BLaER1 treated with 17β-estradiol and CSF1 and Interleukin-3, amounts not matched to agents 10 nM and 100 nM (cell line): ENCODE measurements at regions not wholly inside any gene's neighbourhood (a gene's known extent, or its start where the extent isn't known, plus 50 kb on each side); places are given as distances from the start of the nearest gene placed in this dataset.
"Not testable (repeated sequence)": the region's sequence is repeated elsewhere in the genome, so short reads cannot be mapped to it uniquely, and the experiment has no call there.

Source experiments
- H3K27ac ChIP-seq, 11 experiments: shearing (Covaris generic); formaldehyde crosslinking; 2 replicates each; pipeline ENCODE4 v1.8.1; 2022
- H3K27me3 ChIP-seq, 11 experiments: shearing (Covaris generic); formaldehyde crosslinking; 2 replicates each; pipeline ENCODE4 v1.8.1; 2022
- H3K36me3 ChIP-seq, 11 experiments: shearing (Covaris generic); formaldehyde crosslinking; 2 replicates each; pipeline ENCODE4 v1.8.1; 2022
- H3K4me1 ChIP-seq, 10 experiments: shearing (Covaris generic); formaldehyde crosslinking; 2 replicates each; pipeline ENCODE4 v1.8.1; 2022
- H3K4me2 ChIP-seq, 11 experiments: shearing (Covaris generic); formaldehyde crosslinking; 2 replicates each; pipeline ENCODE4 v1.8.1; 2022
- H3K4me3 ChIP-seq, 10 experiments: shearing (Covaris generic); formaldehyde crosslinking; 2 replicates each; pipeline ENCODE4 v1.8.1; 2022
- H3K9ac ChIP-seq, 11 experiments: shearing (Covaris generic); formaldehyde crosslinking; 2 replicates each; pipeline ENCODE4 v1.8.1; 2022
- H3K9me3 ChIP-seq, 11 experiments: shearing (Covaris generic); formaldehyde crosslinking; replicated peaks in 1 of 11; 2 replicates each; pipeline ENCODE4 v1.8.1; 2022
- H4K20me1 ChIP-seq, 11 experiments: shearing (Covaris generic); formaldehyde crosslinking; 2 replicates each; pipeline ENCODE4 v1.8.1; 2022
- Cebpa-rat ChIP-seq, 11 experiments: shearing (Covaris generic); IDR thresholded peaks; 2 replicates each; pipeline ENCODE4 v1.8.1; 2022

DNA sequence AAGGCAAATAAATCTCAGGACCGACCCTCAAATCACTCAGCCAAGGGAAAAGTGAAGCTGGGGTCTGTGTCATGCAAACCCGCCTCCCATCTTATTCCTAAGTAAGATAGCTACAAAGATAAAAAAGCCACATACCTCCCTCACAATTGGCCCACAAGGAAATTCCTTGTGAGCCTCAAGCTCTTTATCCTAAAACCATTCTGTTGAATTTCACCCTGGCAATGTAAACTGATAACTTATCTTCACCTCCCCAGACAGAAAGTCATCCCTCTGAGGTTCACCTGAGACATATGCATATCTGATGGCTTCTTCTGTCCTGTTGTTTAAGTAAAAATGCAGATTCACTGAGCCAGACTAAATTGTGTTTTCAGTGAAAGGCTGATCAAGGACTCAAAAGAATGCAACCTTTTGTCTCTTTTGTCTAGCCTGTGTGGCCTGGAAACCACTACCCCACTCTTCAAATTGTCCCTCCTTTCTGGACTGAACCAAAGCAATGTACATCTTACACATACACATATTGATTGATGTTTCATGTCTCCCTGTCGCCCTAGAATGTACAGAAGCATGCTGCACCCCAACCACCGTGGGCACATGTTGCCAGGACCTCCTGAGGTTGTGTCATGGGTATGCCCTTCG lies 91.3 kb downstream of the MFAP3L start:
- no peak overlapping the region for H3K9ac ChIP-seq
- no peaks in the 10 kb centered on the region for H3K4me1 ChIP-seq
- TF ChIP-seq Cebpa-rat (IDR thresholded peaks at IDR 0.05), result no peak
- H3K27me3 ChIP-seq, result peaks cover 0 to 6% (median 0%) of the 10 kb centered on the region in 11 experiments; a peak in 1 of 22 replicates
- H3K4me3 ChIP-seq, result no peak overlapping the region
- no peaks in the 10 kb centered on the region for H3K36me3 ChIP-seq
- no peak overlapping the region for H3K27ac ChIP-seq
- peaks cover 0 to 13% (median 0%) of the 10 kb centered on the region in 11 experiments; a peak in 1 of 22 replicates for H3K9me3 ChIP-seq
- no peak overlapping the region for H3K4me2 ChIP-seq
- H4K20me1 ChIP-seq, result no peaks in the 10 kb centered on the region

DNA sequence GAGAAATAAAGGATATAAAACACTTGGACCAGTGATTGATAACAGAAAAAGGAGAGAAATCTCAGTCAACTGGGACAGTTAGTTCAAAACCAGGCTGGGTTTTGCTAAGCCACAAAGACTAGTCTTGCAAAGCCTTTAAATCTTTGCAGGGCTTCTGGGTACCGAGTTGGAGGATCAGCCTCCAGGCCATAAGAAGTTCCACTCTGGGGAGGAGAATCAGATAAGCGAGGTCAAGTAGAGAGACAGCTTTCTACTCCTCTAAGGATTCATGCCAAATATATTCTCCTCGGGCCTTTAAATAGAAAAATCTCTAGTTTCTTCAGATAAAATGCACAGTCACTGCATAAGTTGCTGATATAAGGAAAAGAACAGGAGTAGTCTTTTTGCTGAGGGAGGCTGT lies 92.7 kb downstream of the MFAP3L start:
- no peaks in the 10 kb centered on the region for H3K4me1 ChIP-seq
- H3K36me3 ChIP-seq, result no peaks in the 10 kb centered on the region
- H3K9me3 ChIP-seq, result peaks cover 0 to 8% (median 0%) of the 10 kb centered on the region in 11 experiments; a peak in 1 of 22 replicates
- no peaks in the 10 kb centered on the region for H4K20me1 ChIP-seq
- H3K4me2 ChIP-seq, result no peak overlapping the region
- H3K9ac ChIP-seq, result no peak overlapping the region
- no peaks in the 10 kb centered on the region for H3K27me3 ChIP-seq
- no peak for TF ChIP-seq Cebpa-rat (IDR thresholded peaks at IDR 0.05)
- H3K4me3 ChIP-seq, result no peak overlapping the region
- no peak overlapping the region for H3K27ac ChIP-seq

DNA sequence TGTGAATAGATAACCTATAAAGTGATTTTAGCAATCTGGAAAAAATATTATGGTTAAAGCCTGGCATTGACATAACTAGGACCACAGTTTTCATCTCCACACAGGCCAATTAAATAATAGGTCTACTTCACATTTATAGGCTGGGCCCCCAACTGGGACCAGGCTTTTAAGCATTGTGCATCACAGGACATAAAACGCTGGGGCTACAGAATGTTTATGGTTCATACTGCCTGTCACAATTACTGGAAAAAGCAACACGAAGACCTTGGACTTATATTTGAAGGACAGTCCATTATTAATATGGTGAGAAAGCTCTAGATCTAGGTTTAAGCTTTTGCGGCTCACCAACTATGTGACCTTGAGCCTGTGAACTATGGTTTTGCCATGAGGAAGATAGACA lies 94.2 kb downstream of the MFAP3L start:
- no peaks in the 10 kb centered on the region for H4K20me1 ChIP-seq
- no peak overlapping the region for H3K27ac ChIP-seq
- peaks cover 0 to 8% (median 0%) of the 10 kb centered on the region in 11 experiments; a peak in 1 of 22 replicates for H3K9me3 ChIP-seq
- TF ChIP-seq Cebpa-rat (IDR thresholded peaks at IDR 0.05), result no peak
- no peak overlapping the region for H3K4me2 ChIP-seq
- H3K9ac ChIP-seq, result no peak overlapping the region
- H3K4me3 ChIP-seq, result no peak overlapping the region
- H3K36me3 ChIP-seq, result no peaks in the 10 kb centered on the region
- no peaks in the 10 kb centered on the region for H3K4me1 ChIP-seq
- no peaks in the 10 kb centered on the region for H3K27me3 ChIP-seq

DNA sequence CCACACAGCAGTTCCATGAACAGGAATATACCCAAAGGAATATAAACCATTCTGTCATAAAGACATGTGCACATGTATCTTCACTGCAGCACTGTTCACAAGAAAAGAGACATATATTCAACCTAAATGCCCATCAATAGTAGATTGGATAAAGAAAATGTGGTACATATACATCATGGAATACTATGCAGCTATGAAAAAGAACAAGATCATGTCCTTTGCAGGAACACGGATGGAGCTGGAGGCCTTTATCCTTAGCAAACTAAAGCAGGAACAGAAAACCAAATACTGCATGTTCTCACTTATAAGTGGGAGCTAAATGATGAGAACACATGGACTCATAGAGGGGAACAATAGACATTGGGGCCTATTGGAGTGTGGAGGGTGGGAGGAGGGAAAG lies 95.4 kb downstream of the MFAP3L start:
- not testable (repeated sequence) for H3K4me1 ChIP-seq, H3K9me3 ChIP-seq, H3K27ac ChIP-seq, H3K27me3 ChIP-seq, H4K20me1 ChIP-seq, H3K4me3 ChIP-seq, H3K36me3 ChIP-seq, H3K4me2 ChIP-seq, H3K9ac ChIP-seq

DNA sequence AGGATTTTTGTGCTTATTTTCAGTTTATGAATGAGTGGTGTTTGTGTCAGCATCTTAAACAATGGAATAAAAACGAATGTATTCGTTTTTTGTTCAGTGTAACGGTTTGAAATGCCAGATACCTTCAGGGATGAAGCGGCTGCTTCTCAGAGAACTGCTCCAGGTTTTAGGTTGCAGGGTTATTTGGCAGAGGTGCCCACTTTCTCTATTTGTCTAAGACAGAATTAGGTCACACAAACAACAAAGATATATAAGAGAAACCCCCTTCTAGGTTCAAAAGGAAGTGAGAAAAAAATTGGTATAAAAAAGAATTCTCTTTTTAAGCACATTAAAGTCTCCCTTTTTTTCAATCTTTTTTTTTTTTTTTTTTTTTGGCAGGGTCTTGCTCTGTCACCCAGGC lies 98.9 kb downstream of the MFAP3L start:
- H4K20me1 ChIP-seq, result no peaks in the 10 kb centered on the region
- no peaks in the 10 kb centered on the region for H3K4me1 ChIP-seq
- peaks cover 0 to 8% (median 0%) of the 10 kb centered on the region in 11 experiments; a peak in 1 of 22 replicates for H3K9me3 ChIP-seq
- no peaks in the 10 kb centered on the region for H3K27me3 ChIP-seq
- H3K4me3 ChIP-seq, result no peak overlapping the region
- no peak overlapping the region for H3K9ac ChIP-seq
- H3K27ac ChIP-seq, result no peak overlapping the region
- H3K4me2 ChIP-seq, result no peak overlapping the region
- no peaks in the 10 kb centered on the region for H3K36me3 ChIP-seq
- no peak for TF ChIP-seq Cebpa-rat (IDR thresholded peaks at IDR 0.05)

DNA sequence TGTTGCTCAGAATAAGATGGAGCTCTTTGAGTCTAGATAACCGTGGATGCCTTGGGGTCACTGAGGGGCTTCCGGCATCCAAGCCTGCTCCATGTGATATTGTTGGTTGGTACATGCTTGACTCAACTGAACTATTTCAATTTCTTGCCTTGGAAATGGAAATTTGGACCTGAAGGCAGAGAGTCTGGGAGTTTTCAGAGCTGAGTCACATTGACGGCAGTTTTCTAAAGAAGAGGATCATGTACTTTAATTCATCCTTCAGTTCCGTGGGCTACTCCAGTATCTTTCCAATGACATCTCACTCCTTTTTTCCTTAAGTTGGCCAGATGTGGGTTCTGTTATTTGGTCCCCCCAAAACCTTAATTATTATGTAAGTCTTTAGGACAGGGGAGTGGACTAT lies 100.5 kb downstream of the MFAP3L start:
- no peaks in the 10 kb centered on the region for H3K27me3 ChIP-seq
- H3K36me3 ChIP-seq, result no peaks in the 10 kb centered on the region
- H3K4me3 ChIP-seq, result no peak overlapping the region
- H3K27ac ChIP-seq, result no peak overlapping the region
- H3K9me3 ChIP-seq, result peaks cover 0 to 5% (median 0%) of the 10 kb centered on the region in 11 experiments; a peak in 1 of 22 replicates
- H3K4me2 ChIP-seq, result no peak overlapping the region
- no peaks in the 10 kb centered on the region for H3K4me1 ChIP-seq
- no peak overlapping the region for H3K9ac ChIP-seq
- TF ChIP-seq Cebpa-rat (IDR thresholded peaks at IDR 0.05), result no peak
- no peaks in the 10 kb centered on the region for H4K20me1 ChIP-seq

DNA sequence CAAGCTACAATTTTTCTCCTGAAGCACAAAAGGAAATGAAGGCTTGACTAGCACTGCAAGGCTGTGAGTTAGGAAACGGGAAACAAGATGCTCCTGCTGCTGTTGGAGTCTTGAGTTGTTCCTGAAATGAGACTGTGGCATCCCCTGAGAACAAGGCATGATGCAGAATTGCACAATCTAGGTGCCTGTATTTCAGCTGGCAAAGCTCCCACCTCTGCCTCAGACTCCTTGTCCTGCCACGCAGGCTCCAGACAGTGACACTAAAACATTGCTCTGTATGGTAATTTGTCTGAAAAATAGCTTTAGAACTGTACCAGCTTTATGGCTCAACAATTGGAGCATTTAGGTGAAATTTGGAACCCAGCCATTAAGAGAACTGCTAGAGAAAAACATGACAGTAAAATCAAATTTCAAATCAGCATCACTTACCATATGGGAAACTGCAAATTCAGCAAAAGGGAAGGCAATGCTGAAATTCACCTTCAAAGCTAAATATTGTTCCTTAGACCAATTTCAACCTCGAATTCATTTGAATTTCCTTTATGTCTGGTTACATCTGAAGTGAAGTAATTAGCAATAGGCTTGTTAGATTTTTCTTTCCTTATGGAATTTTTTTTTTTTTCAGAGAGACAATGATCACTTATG lies 103.4 kb downstream of the MFAP3L start:
- Histone ChIP-seq H3K4me2 (no peak overlapping the region), H3K9me3 (peaks cover 1 to 9% (median 3%) of the 10 kb centered on the region in 11 experiments; a peak in 19 of 22 replicates), H3K27me3 (no peaks in the 10 kb centered on the region), H3K27ac (no peak overlapping the region), H4K20me1 (no peaks in the 10 kb centered on the region), H3K36me3 (no peaks in the 10 kb centered on the region), H3K4me1 (no peaks in the 10 kb centered on the region), H3K4me3 (no peak overlapping the region), H3K9ac (no peak overlapping the region)
- TF ChIP-seq Cebpa-rat (IDR thresholded peaks at IDR 0.05), result peak in 1 of 11 experiments; percentile 51; a peak in 1 of 22 replicates

DNA sequence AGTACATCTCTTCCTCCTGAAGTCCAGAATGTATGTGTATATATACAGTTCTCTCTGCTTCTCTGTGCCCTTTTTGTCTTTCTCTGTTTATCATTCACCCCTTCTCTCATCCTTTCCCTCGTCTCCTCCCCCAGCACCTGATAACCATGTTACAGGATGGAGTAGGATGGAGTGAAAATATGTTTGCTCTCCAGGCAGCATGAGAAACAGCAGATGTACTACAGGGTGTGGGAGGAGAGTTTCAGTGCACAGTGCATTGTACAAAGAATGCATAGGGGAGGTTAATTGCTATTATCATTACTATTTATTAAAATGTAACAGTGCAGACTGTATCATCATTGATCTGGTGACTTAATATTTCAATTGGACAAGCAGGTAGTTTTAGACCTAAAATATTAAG lies 104.5 kb downstream of the MFAP3L start:
- Histone ChIP-seq H3K4me1 (no peaks in the 10 kb centered on the region), H3K9ac (no peak overlapping the region), H3K9me3 (peaks cover 11 to 19% (median 14%) of the 10 kb centered on the region in 11 experiments), H3K4me2 (no peak overlapping the region), H3K36me3 (no peaks in the 10 kb centered on the region), H4K20me1 (no peaks in the 10 kb centered on the region), H3K27me3 (no peaks in the 10 kb centered on the region), H3K27ac (no peak overlapping the region), H3K4me3 (no peak overlapping the region)
- TF ChIP-seq Cebpa-rat (IDR thresholded peaks at IDR 0.05), result no peak

DNA sequence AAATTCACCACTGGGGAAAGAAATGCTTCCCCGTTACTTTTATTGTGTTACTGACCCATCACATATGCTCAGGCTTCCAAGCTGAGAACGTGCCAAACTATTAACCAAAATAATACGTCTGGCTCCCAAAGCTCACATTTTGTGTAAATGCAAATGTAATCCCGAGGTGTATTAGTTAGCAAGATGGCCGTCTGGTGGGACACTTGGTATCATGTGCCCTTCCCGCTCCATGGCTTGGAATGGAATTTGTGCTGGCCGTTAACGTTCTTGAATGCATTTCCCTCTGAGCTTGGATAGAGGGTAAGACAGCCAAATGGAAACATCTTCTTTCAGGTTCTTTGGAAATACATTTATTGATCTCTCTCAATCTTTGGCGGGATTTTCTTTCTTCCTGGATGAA lies 105.0 kb downstream of the MFAP3L start:
- Histone ChIP-seq H3K9me3 (peaks cover 16 to 24% (median 19%) of the 10 kb centered on the region in 11 experiments), H3K9ac (no peak overlapping the region), H3K4me2 (no peak overlapping the region), H4K20me1 (no peaks in the 10 kb centered on the region), H3K27ac (no peak overlapping the region), H3K4me1 (no peaks in the 10 kb centered on the region), H3K27me3 (no peaks in the 10 kb centered on the region), H3K4me3 (no peak overlapping the region), H3K36me3 (no peaks in the 10 kb centered on the region)
- TF ChIP-seq Cebpa-rat (IDR thresholded peaks at IDR 0.05), result no peak

DNA sequence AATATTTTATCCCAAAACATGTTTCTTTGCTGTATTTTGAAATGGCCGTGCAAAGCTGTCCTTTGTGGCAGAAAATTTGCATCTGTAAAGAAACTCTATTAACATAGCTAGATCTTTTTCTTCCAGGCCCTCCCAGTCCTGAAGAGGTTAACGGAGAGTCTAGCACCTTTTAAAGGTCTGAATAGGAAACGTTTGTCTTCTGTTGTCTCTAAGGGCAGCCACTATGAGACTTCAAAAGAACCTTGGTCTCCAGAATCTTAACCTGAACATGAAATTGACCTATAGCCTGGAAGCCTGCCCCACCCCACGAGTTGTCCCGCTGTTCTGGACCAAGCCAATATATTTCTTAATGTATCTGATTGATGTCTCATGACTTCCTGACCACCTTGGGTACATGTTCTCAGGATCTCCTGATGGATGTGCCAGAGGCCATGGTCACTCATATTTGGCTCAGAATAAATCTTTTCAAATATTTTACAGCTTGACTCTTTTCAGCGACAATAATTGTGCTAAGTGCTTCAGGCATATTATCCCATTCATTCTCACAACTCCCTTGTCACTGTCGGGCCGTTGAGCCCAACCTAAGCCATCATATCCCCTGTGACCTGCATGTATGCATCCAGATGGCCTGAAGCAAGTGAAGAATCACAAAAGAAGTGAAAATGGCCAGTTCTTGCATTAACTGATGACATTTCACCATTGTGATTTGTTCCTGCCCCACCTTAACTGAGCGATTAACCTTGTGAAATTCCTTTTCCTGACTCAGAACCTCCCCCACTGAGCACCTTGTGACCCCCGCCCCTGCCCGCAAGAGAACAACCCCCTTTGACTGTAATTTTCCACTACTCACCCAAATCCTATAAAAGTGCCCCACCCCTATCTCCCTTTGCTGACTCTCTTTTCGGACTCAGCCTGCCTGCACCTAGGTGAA lies 106.7 kb downstream of the MFAP3L start:
- not testable (repeated sequence) for H4K20me1 ChIP-seq, H3K9ac ChIP-seq, H3K4me3 ChIP-seq, H3K36me3 ChIP-seq, H3K27ac ChIP-seq, H3K27me3 ChIP-seq, H3K4me2 ChIP-seq, H3K4me1 ChIP-seq
- peaks cover 18 to 35% (median 24%) of the 10 kb centered on the region in 11 experiments for H3K9me3 ChIP-seq
